HG03457 (cell line): ENCODE measurements at regions not wholly inside any gene's neighbourhood (a gene's known extent, or its start where the extent isn't known, plus 50 kb on each side); places are given as distances from the start of the nearest gene placed in this dataset.
"Not testable (repeated sequence)": the region's sequence is repeated elsewhere in the genome, so short reads cannot be mapped to it uniquely, and the experiment has no call there.

ENCODE experiments used
- ATAC-seq: cut with Tn5 transposase; IDR thresholded peaks from one replicate; pipeline ENCODE4 v1.9.1; 2021; ENCODE audit warnings: moderate number of reproducible peaks; ENCODE audit not compliant: unreplicated experiment

DNA sequence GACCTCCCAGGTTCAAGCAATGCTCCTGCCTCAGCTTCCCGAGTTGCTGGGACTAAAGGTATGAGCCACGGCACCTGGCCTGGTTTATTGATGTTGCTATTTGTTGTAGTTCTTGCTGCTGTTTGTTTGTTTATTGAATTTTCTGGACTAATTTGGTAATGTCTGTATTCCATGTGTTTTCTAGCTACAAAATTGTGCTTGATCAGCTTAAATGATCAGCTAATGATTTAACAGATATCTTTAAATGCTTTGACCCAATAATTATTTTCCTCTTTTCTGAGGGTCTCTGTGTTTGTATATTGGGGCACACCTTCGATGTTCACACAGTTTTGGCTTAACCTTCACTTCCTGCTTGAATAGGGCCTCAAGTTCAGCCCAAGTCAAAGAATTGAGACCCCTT, 488.1 kb upstream of the HTR2C start:
- no peak for ATAC-seq

DNA sequence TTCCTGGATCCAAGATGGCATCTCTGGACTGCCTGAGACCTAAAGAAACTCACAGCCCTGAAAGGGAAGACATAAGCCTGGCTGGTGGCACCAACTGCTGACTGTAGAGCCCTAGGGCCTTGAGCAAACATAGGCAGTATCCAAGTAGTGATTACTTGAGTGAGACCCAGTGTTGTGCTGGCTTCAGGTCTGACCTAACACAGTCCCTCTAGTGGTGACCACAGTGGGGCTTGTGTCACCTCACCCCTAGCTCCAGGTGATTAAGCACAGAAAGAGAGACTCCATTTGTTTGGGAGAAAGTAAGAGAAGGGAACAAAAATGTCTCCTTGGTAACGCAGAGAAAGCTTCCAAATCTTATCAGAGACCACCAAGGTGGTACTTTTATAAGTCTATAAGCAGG, 496.3 kb upstream of the HTR2C start:
- no peak for ATAC-seq

DNA sequence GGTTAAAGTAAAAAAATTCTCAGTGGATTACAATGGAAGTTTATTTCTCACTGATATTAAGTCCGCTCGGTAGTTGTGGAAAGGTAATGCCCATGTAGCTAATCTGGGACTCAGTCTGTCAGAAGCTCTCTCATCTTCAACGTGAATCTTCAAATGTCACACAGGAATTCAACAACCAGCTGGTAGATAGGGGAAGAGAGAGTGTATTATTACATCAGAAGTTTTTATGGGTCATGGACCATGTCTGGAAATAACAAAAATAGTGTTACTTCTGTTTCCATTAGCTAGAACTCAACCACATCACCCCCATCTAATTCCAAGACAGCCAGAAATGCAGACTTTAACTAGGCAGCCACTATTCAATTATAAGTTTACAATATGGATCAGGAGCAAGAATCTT, 506.1 kb upstream of the HTR2C start:
- ATAC-seq = no peak

DNA sequence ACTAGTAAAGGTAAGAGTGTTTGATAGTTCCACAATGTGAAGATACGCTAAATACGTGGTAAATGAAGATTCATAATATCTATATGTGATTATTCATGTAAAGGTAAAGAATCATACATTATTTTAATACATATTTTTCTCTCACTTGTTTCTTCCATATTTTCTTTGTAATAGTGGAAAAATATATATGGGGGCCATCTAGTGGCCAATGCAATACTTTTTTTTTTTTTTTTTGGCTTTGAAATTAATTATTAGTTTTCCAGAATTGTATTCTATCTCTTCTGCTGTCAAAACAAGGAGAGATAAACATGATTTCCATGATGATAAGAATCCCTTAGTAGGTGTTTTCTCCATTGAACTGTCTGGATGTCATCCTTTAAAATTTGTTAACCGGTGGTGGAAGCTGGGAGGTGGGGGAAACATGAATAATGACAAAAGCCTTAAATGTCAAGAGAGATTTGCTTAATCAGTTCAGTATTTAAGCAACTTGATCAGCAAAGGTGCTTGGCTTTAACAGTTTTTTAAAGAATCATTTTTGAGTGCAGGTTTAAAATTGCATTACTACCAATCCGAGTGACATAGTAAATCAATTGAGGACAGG, 508.7 kb upstream of the HTR2C start:
- ATAC-seq = no peak

DNA sequence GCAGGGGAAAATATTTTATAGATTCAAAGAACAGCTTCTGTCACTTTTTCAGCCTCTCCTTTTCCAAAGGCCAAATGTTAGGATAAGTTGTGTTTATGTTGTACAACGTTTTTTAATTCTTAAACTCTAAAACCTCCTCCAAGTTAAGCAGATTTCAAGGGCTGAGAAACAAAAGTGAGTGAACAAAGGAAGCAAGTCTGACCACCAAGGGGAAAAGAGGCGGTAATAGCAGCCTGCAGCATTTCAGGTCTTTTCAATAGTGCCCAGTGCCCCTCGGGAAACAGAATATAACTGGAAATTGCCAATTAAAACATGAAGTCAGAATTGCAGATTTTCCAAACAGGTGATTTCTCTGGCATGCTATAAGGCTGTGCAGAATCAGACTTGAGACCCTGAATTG, 510.0 kb upstream of the HTR2C start:
- no peak for ATAC-seq

DNA sequence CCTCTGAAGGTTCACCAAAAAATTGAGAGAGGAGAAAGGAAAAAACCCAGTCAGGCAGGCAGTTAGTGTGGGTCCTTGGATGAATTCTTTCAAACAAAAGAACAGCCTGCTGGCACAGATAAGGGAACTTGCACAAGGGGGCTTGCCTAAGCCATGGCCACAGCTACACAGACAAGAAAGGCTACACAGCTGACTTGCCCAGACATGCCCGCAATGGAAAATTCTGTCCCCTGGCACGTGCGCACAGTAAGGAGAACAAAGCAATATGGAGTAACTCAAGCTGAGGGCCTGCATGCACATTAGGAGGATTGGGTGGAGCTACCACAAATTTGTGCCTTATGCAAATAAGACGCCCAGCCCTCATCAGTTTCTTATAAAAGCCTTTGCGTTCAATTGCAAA, 512.5 kb upstream of the HTR2C start:
- no peak for ATAC-seq

DNA sequence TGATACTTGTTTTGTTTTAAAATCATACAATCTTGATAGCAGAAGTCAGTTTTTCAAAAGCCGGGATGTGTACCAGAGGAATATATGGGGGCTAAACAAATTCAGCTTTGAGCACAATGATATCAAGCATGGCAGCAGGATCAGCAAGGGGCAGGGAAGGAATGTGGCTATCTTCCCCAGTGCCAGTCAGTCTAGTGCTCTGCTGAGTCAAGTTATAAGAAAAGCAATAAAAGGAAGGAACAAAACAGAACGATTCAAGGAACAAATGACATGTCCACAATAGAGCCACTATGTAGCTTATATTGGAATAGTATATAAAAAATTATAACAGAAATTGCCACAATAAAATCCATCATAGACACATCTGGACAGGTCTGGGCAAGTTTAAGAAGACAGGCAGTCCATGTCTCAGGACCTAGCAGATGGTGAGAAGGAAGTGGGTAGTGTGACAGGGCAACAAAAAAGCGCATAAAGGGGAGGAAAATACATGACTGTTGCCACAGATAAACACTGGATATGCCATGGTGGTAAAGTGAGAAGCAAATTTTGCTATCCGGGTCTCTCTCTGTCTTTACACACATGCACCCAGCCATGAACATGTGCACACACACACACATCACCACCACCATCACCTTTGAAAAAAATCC, 518.2 kb upstream of the HTR2C start:
- no peak for ATAC-seq

DNA sequence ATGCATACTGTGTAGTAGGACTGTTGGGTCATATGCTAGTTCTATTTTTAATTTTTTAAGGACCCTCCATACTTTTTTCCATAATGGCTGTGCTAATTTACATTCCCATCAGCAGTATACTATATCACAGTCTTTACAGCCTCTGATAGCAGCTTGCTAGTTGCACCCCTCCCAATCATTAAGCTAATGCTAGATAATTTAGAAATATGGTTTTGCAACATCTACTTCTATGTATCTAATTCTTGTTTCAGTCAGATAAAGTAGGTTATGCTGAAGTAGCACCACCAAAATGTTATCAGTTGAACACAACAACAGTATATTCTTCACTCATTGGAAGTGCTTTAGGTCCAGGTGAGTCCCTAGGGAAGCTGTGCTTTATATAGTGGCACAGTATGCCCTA, 522.7 kb upstream of the HTR2C start:
- no peak for ATAC-seq

DNA sequence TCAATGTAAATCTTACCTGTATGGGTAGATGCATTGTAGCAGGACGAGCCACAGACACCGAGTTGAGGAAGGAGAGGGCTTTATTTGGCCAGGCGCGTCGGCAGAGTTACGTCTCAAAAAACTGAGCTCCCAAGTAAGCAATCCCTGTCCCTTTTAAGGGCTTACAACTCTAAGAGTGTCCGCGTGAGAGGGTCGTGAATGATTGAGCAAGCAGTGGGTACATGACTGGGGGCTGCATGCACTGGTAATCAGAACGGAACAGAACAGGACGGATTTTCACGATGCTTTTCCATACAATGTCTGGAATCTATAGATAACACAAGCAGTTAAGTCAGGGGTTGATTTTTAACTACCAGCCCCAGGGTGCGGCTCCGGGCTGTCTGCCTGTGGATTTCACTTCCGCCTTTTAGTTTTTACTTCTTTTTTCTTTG, 524.9 kb upstream of the HTR2C start:
- no peak for ATAC-seq

DNA sequence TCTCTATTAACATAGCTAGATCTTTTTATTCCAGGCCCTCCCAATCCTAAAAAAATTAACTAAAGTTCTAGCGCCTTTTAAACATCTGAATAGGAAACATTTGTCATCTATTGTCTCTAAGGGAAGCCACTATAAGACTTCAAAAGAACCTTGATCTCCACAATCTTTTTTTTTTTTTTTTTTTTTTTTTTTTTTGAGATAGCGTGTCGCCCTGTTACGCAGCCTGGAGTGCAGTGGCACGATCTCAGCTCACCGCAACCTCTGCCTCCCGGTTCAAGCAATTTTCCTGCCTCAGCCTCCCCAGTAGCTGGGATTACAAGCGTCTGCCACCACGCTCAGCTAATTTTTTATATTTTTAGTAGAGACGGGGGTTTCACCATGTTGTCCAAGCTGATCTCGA, 526.5 kb upstream of the HTR2C start:
- not testable (repeated sequence) for ATAC-seq

DNA sequence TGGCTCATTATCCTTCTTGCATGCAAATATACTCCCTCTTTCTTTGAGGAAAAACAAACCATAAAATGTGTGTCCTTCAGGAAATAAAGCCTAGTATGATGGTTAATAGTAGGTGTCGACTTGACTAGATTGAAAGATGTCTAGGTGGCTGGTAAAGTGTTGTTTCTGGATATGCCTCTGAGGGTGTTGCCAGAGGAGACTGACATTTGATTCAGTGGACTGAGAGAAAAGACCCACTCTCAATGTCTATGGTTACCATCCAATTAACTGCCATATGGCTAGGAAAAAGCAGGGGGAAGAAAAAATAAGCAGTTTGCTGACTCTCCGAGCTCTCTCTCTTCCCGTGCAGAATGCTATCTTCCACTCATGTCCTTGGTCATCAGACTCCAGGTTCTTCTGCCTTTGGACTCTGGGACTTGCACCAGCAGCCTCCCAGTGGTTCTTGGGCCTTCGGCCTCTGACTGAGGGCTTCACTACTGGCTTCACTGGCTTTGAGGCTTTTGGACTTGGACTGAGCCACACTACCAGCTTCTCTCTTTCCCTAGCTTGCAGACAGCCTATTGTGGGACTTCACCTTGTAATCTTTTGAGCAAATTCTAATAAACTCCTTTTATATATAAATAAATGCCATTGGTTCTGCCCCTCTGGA, 532.1 kb upstream of the HTR2C start:
- ATAC-seq = no peak

DNA sequence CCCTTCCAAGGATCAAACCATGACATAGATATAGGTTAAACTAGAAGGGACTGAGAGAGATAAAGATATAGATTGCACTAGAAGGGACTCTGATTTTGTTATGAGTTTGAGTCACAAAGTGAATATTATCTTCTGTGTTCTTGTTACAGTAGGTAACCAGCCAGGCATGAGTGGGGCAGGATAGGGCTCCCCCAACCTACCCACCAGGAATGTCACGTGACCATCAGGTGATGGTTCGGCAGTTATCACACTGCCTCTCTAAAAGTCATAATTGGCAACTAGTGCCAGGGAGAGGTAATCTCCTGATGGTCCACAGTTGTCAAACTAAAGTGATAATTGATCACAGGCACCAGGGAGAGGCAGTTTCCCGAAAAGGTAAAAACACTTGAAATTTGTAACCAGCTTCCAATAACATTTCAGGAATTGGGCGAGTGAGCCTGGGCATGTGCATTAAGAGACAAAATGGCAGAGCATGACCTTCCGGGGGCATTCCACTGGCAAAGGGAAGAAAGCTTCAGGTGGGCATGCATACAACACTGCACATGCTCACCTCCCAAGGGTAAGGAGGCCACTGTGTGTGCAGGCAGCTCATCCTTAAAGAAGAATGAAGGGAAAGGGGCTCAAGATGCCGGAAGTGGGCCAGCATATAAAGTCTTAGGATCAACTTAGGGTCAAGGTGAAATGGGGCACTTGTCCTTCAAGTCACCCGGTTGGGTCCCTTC, 533.6 kb upstream of the HTR2C start:
- no peak for ATAC-seq

DNA sequence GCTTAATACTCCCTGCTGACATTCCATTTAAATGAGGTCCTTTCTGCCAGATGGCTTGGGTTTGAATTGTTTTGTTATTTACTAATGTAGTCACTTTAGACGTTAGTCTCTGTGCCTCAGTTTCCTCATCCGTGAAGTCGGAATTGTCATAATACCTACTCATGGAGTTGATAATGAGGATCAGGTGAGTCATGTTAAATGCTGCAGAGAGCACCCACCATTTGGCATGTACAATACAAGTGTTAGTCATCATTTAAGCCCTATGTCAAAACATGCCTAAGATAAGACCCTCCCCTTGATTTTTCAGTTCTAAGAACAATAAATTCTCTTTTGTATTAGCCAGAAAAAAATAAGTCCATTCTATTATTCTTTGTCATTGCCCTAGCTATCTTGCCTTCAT, 534.8 kb upstream of the HTR2C start:
- ATAC-seq = no peak

DNA sequence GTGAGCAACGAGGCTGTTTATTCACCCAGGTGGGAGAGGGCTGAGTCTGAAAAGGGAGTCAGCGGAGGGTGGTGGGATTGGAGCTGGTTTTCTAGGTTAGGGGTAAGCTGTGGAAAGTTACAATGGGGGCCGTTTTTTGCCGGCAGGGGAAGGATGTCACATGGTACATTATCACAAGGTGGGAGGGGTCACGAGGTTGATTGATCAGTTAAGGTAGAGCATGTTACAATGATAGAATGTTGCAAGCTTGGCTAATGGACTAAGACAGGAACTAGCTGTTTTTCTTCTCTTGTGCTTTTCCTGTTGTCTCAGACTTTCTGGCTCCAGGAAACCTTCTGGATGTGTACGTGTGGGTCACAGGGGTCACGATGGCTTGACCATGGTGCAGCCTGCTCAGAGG, 536.3 kb upstream of the HTR2C start:
- no peak for ATAC-seq

DNA sequence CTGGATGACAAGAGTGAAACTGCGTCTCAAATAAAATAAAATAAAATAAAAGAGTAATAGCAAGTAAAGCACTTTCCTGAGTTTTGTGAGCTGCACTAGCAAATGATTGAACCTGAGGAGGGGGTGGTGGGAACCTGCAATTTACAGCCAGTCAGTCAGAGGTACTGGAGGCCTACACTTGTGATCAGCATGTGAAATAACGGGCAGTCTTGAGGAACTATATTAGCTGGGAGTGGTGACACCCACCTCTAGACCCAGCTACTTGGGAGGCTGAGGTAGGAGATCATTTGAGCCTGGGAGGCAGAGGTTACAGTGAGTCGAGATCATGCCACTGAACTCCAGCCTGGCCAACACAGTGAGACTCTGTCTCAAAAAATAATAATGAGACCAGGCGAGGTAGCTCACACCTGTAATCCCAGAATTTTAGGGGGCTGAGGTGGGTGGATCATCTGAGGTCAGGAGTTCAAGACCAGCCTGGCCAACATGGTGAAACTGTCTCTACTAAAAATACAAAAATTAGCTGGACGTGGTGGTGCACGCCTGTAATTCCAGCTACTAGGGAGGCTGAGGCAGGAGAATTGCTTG, 537.1 kb upstream of the HTR2C start:
- ATAC-seq = no peak

DNA sequence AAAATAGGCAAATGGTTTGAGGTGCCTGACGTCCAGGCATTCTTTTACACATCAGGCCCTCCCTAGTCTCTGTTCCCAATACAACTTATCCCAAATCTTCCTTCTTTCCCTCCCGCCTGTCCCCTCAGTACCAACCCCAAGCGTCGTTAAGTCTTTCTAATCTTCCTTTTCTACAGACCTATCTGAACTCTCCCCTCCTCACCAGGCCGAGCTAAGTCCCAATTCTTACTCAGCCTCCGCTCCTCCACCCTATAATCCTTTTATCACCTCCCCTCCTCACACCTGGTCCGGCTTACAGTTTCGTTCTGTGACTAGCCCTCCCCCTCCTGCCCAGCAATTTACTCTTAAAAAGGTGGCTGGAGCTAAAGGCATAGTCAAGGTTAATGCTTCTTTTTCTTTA, 542.4 kb upstream of the HTR2C start:
- not testable (repeated sequence) for ATAC-seq

DNA sequence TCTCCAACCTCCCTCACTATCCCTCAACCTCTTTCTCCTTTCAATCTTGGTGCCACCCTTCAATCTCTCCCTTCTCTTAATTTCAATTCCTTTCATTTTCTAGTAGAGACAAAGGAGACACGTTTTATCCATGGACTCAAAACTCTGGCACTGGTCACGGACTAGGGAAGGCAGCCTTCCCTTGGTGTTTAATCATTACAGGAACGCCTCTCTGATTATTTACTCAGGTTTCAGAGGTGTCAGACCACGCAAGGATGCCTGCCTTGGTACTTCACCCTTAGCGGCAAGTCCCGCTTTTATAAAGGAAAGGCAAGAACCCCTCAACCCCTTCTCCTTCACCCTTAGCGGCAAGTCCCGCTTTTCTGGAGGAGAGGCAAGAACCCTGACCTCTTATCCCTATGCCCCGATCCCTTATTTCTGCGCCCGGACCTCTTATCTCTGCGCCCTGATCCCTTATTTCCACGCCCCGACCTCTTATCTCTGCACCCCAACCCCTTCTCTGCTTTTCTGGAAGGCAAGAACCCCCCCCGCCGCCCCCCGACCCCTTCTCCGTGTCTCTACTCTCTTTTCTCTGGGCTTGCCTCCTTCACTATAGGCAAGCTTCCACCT, 543.1 kb upstream of the HTR2C start:
- not testable (repeated sequence) for ATAC-seq

DNA sequence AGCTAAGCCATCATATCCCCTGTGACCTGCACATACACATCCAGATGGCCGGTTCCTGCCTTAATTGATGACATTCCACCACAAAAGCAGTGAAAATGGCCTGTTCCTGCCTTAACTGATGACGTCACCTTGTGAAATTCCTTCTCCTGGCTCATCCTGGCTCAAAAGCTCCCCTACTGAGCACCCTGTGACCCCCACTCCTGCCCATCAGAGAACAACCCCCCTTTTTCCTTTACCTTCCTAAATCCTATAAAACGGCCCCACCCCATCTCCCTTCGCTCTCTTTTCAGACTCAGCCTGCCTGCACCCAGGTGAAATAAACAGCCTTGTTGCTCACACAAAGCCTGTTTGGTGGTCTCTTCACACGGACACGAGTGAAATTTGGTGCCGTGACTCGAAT, 543.8 kb upstream of the HTR2C start:
- not testable (repeated sequence) for ATAC-seq

DNA sequence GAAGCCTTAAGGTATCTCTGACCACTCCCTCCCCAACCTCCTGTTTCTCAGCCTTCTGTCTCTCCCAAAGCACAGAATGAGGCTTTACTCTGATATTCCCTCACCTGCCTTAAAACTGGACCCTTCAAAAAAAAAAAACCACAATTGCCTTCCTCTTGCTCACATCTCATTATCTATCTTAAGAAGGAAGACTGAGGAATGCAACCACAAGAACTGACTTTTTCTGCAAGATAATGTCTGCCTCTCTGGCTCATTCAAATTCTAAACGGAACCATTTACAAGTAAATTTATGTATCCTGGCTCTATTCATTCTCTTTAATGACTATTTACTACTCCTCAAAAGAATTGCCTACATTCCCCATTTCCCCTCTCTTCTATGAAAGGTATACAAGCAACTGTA, 545.5 kb upstream of the HTR2C start:
- ATAC-seq = no peak

DNA sequence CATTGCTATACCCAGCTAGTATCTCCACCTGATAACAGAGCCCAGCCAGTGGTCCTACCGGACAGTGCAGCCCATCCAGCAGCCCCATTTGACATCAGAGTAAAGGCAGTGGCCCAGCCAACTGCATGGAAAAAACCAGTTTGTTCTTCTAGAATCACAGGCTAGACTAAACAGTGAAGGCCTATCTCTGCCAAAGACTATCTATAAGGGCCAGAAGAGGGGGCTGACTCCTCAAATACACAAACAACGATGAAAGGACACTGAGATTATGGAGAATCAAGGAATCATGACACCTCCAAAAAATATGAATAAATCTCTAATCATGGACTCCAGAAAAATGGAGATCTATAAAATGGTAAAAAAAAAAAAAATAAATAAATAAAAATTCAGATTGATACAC, 546.4 kb upstream of the HTR2C start:
- no peak for ATAC-seq
